Astrocyte (in vitro differentiated cells and primary cell): ENCODE measurements at regions not wholly inside any gene's neighbourhood (a gene's known extent, or its start where the extent isn't known, plus 50 kb on each side); places are given as distances from the start of the nearest gene placed in this dataset.

Experiments used
- DNase-seq: peaks from one replicate; pipeline ENCODE4 v3.0.0-alpha.2; 2010; ENCODE audit warnings: low read depth
- FAIRE-seq: peaks from 2 replicates; lab custom pipeline; 2011; peaks lifted over from hg19 to GRCh38; lab: Jason Lieb, UNC
- H2AFZ ChIP-seq: 2 replicates; pipeline ENCODE4 v1.6.0; 2012; ENCODE audit warnings: low read depth, low read length, inconsistent platforms
- H3K27ac ChIP-seq: 2 replicates; pipeline ENCODE4 v1.5.1; 2011; ENCODE audit warnings: low read depth, low read length, inconsistent platforms
- H3K27me3 ChIP-seq: 2 replicates; pipeline ENCODE4 v1.6.0; 2011; ENCODE audit warnings: low read length, inconsistent platforms; ENCODE audit not compliant: insufficient read depth
- H3K36me3 ChIP-seq: 2 replicates; pipeline ENCODE4 v1.5.1; 2011; ENCODE audit warnings: low read length, inconsistent platforms; ENCODE audit not compliant: insufficient read depth
- H3K4me1 ChIP-seq: 2 replicates; pipeline ENCODE4 v1.5.1; 2011; ENCODE audit warnings: low read length, inconsistent platforms; ENCODE audit not compliant: insufficient read depth
- H3K4me2 ChIP-seq: 2 replicates; pipeline ENCODE4 v1.6.0; 2012; ENCODE audit warnings: low read length, inconsistent platforms
- H3K4me3 ChIP-seq: 2 replicates; pipeline ENCODE4 v1.5.1; 2011; ENCODE audit warnings: low read depth, mild to moderate bottlenecking, low read length, inconsistent platforms; ENCODE audit not compliant: insufficient read depth
- H3K79me2 ChIP-seq: 2 replicates; pipeline ENCODE4 v1.6.0; 2012; ENCODE audit warnings: mild to moderate bottlenecking, low read length, inconsistent platforms; ENCODE audit not compliant: insufficient read depth
- H3K9ac ChIP-seq: 2 replicates; pipeline ENCODE4 v1.6.0; 2012; ENCODE audit warnings: mild to moderate bottlenecking, low read length, inconsistent platforms
- H3K9me3 ChIP-seq: 2 replicates; pipeline ENCODE4 v1.5.1; 2012; ENCODE audit warnings: low read depth, mild to moderate bottlenecking, low read length, inconsistent platforms; ENCODE audit not compliant: insufficient read depth
- H4K20me1 ChIP-seq: 2 replicates; pipeline ENCODE4 v1.6.0; 2012; ENCODE audit warnings: low read length, inconsistent platforms; ENCODE audit not compliant: insufficient read depth
- H3K27ac Mint-ChIP-seq: one replicate; pipeline ENCODE4 v1.8.0; 2021; ENCODE audit warnings: mild to moderate bottlenecking, mixed read lengths; ENCODE audit not compliant: unreplicated experiment
- H3K27me3 Mint-ChIP-seq: one replicate; pipeline ENCODE4 v1.8.0; 2021; ENCODE audit warnings: low read depth, mixed read lengths; ENCODE audit not compliant: unreplicated experiment
- H3K36me3 Mint-ChIP-seq: one replicate; pipeline ENCODE4 v1.8.0; 2021; ENCODE audit warnings: low read depth, mixed read lengths; ENCODE audit not compliant: unreplicated experiment
- H3K4me1 Mint-ChIP-seq: one replicate; pipeline ENCODE4 v1.8.0; 2021; ENCODE audit warnings: low read depth, mixed read lengths; ENCODE audit not compliant: unreplicated experiment
- H3K4me3 Mint-ChIP-seq: one replicate; pipeline ENCODE4 v1.8.0; 2021; ENCODE audit warnings: mild to moderate bottlenecking, moderate library complexity, mixed read lengths; ENCODE audit not compliant: unreplicated experiment
- H3K9me3 Mint-ChIP-seq: one replicate; pipeline ENCODE4 v1.8.0; 2021; ENCODE audit warnings: mild to moderate bottlenecking, mixed read lengths; ENCODE audit not compliant: unreplicated experiment
- EZH2 ChIP-seq: IDR thresholded peaks from 2 replicates; pipeline ENCODE4 v1.6.1; 2012; ENCODE audit warnings: mild to moderate bottlenecking, low read length, inconsistent platforms; ENCODE audit not compliant: insufficient read depth
- TF ChIP-seq, protein P1 (sequence below): IDR thresholded peaks from 2 replicates; pipeline ENCODE4 v1.5.1; 2011; ENCODE audit warnings: low read depth, mild to moderate bottlenecking, inconsistent platforms, low read length, moderate library complexity; ENCODE audit not compliant: insufficient read depth

DNA sequence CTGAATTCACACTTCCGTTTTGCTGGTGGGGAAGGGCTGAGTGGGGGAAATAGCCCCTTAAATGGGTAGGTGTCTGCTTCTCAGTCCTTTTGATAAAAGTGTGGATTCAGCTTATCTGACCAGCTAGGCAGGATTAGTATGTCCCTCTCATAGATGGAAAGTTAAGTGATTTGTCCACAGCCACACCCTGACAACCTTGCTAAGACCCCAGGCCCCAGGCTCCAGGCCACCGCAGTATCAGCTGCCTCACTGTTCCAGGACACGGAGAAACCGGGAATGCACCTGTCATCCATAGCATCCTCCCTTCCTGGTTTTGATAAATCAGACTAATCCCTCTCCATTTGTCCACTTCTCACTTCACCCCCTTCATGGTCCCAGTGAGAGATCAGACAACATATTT is 197.7 kb downstream of the USP12 start:
- H3K27ac ChIP-seq, result no peak overlapping the region
- no peaks in the 10 kb centered on the region for H3K36me3 Mint-ChIP-seq

DNA sequence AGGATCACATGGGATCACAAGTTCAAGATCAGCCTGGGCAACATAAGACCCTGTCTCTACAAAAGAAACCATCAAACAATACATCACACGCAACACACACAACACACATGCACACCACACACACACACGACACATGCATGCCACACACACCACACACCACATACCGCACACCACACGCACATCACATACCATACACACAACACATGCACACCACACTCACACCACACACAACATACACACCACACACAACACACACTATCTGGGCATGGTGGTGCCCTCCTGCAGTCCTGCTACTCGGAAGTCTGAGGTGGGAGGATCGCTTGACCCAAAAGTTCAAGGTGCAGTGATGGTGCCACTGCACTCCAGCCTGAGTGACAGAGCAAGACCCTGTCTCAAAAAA is 198.3 kb downstream of the USP12 start:
- no peak overlapping the region for H3K9ac ChIP-seq
- H3K9me3 ChIP-seq, result no peaks in the 10 kb centered on the region
- Mint-ChIP-seq H3K27ac (no peak overlapping the region), H3K27me3 (peaks cover 25% of the 10 kb centered on the region), H3K9me3 (no peaks in the 10 kb centered on the region), H3K4me1 (peaks cover 2% of the 10 kb centered on the region), H3K36me3 (no peaks in the 10 kb centered on the region), H3K4me3 (no peak overlapping the region)
- no peaks in the 10 kb centered on the region for H3K79me2 ChIP-seq
- H3K4me2 ChIP-seq, result no peak overlapping the region
- peak; percentile 37 for FAIRE-seq
- no peaks in the 10 kb centered on the region for H3K36me3 ChIP-seq
- TF ChIP-seq EZH2, result no peak
- TF ChIP-seq, protein P1, sequence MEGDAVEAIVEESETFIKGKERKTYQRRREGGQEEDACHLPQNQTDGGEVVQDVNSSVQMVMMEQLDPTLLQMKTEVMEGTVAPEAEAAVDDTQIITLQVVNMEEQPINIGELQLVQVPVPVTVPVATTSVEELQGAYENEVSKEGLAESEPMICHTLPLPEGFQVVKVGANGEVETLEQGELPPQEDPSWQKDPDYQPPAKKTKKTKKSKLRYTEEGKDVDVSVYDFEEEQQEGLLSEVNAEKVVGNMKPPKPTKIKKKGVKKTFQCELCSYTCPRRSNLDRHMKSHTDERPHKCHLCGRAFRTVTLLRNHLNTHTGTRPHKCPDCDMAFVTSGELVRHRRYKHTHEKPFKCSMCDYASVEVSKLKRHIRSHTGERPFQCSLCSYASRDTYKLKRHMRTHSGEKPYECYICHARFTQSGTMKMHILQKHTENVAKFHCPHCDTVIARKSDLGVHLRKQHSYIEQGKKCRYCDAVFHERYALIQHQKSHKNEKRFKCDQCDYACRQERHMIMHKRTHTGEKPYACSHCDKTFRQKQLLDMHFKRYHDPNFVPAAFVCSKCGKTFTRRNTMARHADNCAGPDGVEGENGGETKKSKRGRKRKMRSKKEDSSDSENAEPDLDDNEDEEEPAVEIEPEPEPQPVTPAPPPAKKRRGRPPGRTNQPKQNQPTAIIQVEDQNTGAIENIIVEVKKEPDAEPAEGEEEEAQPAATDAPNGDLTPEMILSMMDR, result no peak
- peaks cover 6% of the 10 kb centered on the region for H3K27me3 ChIP-seq
- H3K4me3 ChIP-seq, result no peak overlapping the region
- no peaks in the 10 kb centered on the region for H3K4me1 ChIP-seq
- no peak for DNase-seq
- no peak overlapping the region for H2AFZ ChIP-seq
- H4K20me1 ChIP-seq, result peaks cover 3% of the 10 kb centered on the region
- no peak overlapping the region for H3K27ac ChIP-seq

More for the DNA sequence above, 197.7 kb downstream of the USP12 start:
- no peaks in the 10 kb centered on the region for H3K79me2 ChIP-seq
- H3K27ac Mint-ChIP-seq, result no peak overlapping the region
- H3K4me2 ChIP-seq, result no peak overlapping the region
- FAIRE-seq, result no peak
- no peaks in the 10 kb centered on the region for H3K36me3 ChIP-seq
- peaks cover 9% of the 10 kb centered on the region for H3K4me1 Mint-ChIP-seq
- H3K9me3 Mint-ChIP-seq, result no peaks in the 10 kb centered on the region
- no peak overlapping the region for H3K4me3 ChIP-seq
- no peak for DNase-seq
- no peak overlapping the region for H3K9ac ChIP-seq
- TF ChIP-seq, protein P1, result no peak
- no peak for TF ChIP-seq EZH2
- H3K4me1 ChIP-seq, result no peaks in the 10 kb centered on the region
- peaks cover 3% of the 10 kb centered on the region for H4K20me1 ChIP-seq
- no peaks in the 10 kb centered on the region for H3K9me3 ChIP-seq
- H2AFZ ChIP-seq, result no peak overlapping the region
- H3K4me3 Mint-ChIP-seq, result no peak overlapping the region
- peaks cover 9% of the 10 kb centered on the region for H3K27me3 ChIP-seq
- H3K27me3 Mint-ChIP-seq, result peaks cover 28% of the 10 kb centered on the region

DNA sequence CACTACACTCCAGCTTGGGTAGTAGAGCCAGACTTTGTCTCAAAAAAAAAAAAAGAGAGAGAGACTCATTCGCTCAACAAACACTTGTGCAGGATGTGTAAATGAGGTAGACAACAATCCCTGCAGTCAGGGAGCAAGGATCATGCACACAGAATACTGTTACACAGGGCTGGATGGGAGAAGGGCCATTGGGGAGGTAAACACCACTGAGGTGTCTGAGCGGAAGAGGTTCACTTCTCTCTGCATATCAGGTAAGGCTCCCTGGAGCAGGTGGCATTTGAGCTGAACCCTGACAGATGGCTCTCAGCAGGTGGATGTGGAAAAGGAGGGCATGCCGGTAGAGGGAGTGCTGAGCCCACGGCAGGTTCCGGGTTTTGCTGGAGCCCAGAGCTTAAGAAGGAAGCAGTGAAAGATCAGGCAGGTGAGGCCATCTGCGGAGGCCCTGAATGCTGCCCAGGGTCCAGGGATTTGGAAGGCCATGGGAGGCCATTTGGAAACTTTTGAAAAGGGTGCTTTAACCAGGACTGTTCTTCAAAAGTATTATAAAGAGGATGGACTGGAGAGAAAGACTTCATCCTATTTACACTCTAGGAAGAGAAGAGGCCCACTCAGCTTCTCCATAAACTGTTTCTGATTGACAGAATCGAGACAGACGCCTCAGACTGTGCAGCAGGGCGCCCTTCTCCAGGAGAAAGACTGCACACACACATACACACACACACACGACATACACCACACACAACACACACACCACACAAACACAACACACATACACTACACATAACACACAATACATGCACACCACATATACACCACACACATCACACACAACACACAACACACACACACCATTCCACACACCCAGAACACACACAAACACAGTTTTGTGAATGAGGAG is 199.4 kb downstream of the USP12 start:
- Histone ChIP-seq H3K79me2 (no peaks in the 10 kb centered on the region), H3K27me3 (peaks cover 8% of the 10 kb centered on the region), H2AFZ (no peak overlapping the region), H3K9me3 (no peaks in the 10 kb centered on the region), H3K4me3 (no peak overlapping the region), H3K4me1 (no peaks in the 10 kb centered on the region), H3K36me3 (no peaks in the 10 kb centered on the region), H4K20me1 (peaks cover 3% of the 10 kb centered on the region), H3K9ac (no peak overlapping the region), H3K27ac (no peak overlapping the region), H3K4me2 (no peak overlapping the region)
- Mint-ChIP-seq H3K4me3 (no peak overlapping the region), H3K36me3 (no peaks in the 10 kb centered on the region), H3K27me3 (peaks cover 33% of the 10 kb centered on the region), H3K27ac (no peak overlapping the region), H3K9me3 (no peaks in the 10 kb centered on the region), H3K4me1 (no peaks in the 10 kb centered on the region)
- peak; percentile 6 for DNase-seq
- peak; percentile 23 for FAIRE-seq
- TF ChIP-seq, protein P1, result peak; percentile 14
- TF ChIP-seq EZH2, result no peak
